Stimulated activated effector memory CD8-positive, alpha-beta T cell treated with anti-CD3 and anti-CD28 coated beads, Interleukin-12 subunit alpha, Interleukin-12 subunit beta, amount 100 ng/mL, for 72 hours (primary cell): ENCODE measurements at regions not wholly inside any gene's neighbourhood (a gene's known extent, or its start where the extent isn't known, plus 50 kb on each side); places are given as distances from the start of the nearest gene placed in this dataset.
"Not testable (repeated sequence)": the region's sequence is repeated elsewhere in the genome, so short reads cannot be mapped to it uniquely, and the experiment has no call there.

Source experiments
- ATAC-seq: fragments of 150-1000 bp; cut with Tn5 transposase; 2 replicates; pipeline ENCODE4 v1.10.0; 2021
- DNase-seq, 2 donors: peaks; one replicate each; pipeline ENCODE4 v3.0.0; 2021 to 2022; ENCODE audit warnings: low spot score in 2 of 2
- H3K27ac Mint-ChIP-seq: one replicate; pipeline ENCODE4 v1.8.0; 2022; ENCODE audit warnings: mild to moderate bottlenecking, mixed read lengths
- H3K36me3 Mint-ChIP-seq: one replicate; pipeline ENCODE4 v1.8.0; 2022; ENCODE audit warnings: mild to moderate bottlenecking, mixed read lengths
- H3K4me1 Mint-ChIP-seq: one replicate; pipeline ENCODE4 v1.8.0; 2022; ENCODE audit warnings: mixed read lengths
- H3K4me3 Mint-ChIP-seq: one replicate; pipeline ENCODE4 v1.8.0; 2022; ENCODE audit warnings: mild to moderate bottlenecking, mixed read lengths
- H3K9me3 Mint-ChIP-seq: one replicate; pipeline ENCODE4 v1.8.0; 2022; ENCODE audit warnings: mixed read lengths

DNA sequence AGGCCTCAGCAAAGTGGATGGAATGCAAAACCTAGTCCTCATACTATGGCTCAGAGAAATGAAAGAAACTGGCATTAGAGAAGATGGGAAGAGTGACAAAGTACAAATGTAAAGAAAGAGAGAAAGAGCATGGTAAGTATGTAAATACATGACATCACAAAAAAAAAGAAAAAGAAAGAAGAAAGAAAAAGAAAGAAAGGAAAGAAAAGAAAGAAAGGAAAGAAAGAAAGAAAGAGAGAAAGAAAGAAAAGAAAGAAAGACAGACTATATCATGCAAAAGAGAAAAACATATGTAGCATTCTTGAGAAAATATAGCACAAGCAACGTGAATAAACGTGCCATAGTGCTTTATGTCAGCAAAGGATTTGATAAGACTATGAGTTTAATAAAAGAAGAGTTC is 76.1 kb upstream of the CACHD1 start:
- no peaks in the 10 kb centered on the region for H3K9me3 Mint-ChIP-seq
- DNase-seq (no peak), ATAC-seq (no peak)
- H3K36me3 Mint-ChIP-seq = no peaks in the 10 kb centered on the region
- no peak overlapping the region for H3K27ac Mint-ChIP-seq
- no peaks in the 10 kb centered on the region for H3K4me1 Mint-ChIP-seq
- no peak overlapping the region for H3K4me3 Mint-ChIP-seq

DNA sequence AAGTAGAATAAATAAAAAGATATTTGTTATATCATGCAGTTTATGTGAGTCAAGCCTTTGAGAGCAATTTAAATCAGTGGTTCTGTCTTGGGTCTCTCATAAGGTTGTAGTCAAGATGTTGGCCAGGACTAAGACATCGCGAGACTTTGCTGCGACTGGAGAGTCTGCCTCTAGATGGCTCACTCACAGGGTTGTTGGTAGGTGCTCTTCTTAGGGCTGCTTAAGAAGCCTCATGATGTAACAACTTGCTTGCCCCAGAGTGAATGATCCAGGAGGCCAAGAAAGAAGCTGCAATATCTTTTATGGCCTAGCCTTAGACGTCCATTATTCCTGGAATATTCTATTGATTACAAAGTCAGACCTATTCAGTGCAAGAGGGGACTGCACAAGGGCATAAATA is 73.1 kb upstream of the CACHD1 start:
- Mint-ChIP-seq H3K9me3 (peaks cover 3% of the 10 kb centered on the region), H3K4me1 (no peaks in the 10 kb centered on the region), H3K4me3 (no peak overlapping the region), H3K36me3 (no peaks in the 10 kb centered on the region), H3K27ac (no peak overlapping the region)
- DNase-seq = no peak
- no peak for ATAC-seq

DNA sequence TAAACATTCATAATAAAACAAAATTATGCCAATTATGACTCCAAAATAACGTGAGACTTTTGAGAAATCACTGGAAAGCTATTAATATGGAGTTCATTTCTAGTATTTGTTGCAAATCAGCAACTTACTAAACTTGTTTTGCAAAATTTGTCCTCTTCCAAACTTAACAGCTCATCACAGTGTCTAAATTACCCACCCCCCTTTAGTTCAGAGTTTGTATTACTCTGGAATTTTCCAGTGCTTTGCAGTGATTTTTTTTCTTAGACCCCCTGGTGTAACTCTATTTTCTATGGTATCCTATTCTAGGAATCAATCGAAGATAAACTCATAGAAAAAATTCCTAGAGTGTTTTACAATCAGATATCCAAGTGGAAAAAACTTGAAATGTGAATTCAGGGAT is 72.4 kb upstream of the CACHD1 start:
- DNase-seq = no peak
- no peaks in the 10 kb centered on the region for H3K36me3 Mint-ChIP-seq
- no peak for ATAC-seq

DNA sequence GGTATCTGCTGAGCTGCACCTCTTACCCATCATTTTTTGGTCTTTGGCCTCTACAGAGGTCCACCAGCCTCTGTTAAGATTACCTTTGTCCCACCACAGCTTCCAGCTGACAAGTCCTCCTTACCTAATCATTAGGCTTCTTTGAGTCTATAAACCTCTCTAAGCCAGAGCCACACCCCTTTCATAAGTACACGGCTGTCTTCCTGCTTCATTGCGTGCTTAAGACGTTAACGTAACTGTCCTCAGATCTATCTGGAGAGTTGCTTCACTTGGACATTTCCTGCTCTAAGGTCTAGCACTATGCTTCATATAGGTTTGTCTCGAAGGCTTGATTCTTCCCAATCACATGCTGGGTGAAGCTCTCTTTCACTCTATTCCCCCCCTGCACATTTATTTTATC is 71.0 kb upstream of the CACHD1 start:
- DNase-seq (no peak), ATAC-seq (no peak)
- Mint-ChIP-seq H3K4me3 (no peak overlapping the region), H3K4me1 (no peaks in the 10 kb centered on the region), H3K36me3 (no peaks in the 10 kb centered on the region), H3K9me3 (peaks cover 3% of the 10 kb centered on the region), H3K27ac (no peak overlapping the region)

More for the DNA sequence above, 72.4 kb upstream of the CACHD1 start:
- Mint-ChIP-seq H3K9me3 (peaks cover 3% of the 10 kb centered on the region), H3K4me1 (no peaks in the 10 kb centered on the region), H3K4me3 (no peak overlapping the region), H3K27ac (no peak overlapping the region)

DNA sequence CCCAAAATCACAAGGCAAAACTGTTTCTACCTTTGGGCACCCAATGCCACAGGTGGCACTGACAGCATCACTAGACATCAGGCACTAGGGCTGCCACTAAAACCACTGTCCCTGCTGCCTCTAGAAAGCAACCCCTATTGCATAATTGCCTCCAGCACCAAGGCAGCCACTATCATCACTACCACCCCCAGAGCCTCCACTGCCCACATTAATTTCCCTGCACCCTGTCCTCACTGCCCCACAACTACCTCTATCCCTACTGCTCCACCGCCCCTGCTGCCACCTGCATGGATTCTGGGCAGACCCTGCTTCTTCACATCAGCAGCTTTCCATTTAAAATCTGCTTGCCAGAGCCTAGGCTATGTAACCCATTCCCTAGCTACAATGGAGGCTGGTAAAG is 68.6 kb upstream of the CACHD1 start:
- DNase-seq (no peak), ATAC-seq (no peak)
- Mint-ChIP-seq H3K4me3 (no peak overlapping the region), H3K9me3 (peaks cover 3% of the 10 kb centered on the region), H3K36me3 (no peaks in the 10 kb centered on the region), H3K27ac (no peak overlapping the region), H3K4me1 (no peaks in the 10 kb centered on the region)

DNA sequence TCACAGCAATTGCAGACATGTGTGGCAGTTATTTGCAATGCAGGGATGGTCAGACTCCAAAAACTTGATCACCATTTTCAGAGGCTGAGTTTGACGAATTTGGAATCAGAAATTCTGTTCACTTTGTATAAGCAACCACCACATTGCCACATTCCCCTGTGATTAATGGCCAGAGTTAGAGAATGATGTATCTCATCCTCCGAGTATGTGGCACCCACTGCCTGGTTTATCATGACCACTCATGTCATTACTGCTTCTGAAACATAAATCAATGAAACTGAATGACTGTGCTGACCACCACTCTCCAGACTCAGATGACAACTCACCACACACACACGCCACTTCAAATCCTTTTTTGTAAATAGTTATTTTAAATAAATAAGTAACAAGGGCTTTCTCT is 66.6 kb upstream of the CACHD1 start:
- no peak overlapping the region for H3K27ac Mint-ChIP-seq
- H3K4me3 Mint-ChIP-seq = no peak overlapping the region
- H3K9me3 Mint-ChIP-seq = peaks cover 3% of the 10 kb centered on the region
- no peaks in the 10 kb centered on the region for H3K4me1 Mint-ChIP-seq
- ATAC-seq = peak; percentile 64
- DNase-seq = no peak
- H3K36me3 Mint-ChIP-seq = no peaks in the 10 kb centered on the region

DNA sequence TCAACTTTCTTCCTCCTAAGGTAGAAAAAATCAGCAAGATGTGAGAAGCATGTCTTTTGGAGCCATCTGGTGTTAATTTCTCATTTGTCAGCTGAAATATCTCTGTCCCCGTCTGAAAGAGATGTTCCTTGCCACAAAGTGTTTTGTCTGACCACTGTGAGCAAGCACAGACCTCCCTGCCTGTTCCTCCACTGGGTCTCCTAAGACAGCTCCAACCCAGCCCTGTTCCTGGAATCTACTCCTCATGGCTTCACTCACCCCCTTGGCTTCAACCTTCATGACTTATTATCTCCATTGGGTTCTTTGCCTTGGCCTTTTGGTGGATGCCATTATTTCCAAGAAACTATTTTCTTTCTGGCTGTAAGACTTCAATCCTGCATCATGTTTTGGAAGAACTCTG is 65.7 kb upstream of the CACHD1 start:
- Mint-ChIP-seq H3K4me3 (no peak overlapping the region), H3K27ac (no peak overlapping the region), H3K4me1 (no peaks in the 10 kb centered on the region), H3K36me3 (no peaks in the 10 kb centered on the region), H3K9me3 (peaks cover 3% of the 10 kb centered on the region)
- DNase-seq (no peak), ATAC-seq (no peak)

DNA sequence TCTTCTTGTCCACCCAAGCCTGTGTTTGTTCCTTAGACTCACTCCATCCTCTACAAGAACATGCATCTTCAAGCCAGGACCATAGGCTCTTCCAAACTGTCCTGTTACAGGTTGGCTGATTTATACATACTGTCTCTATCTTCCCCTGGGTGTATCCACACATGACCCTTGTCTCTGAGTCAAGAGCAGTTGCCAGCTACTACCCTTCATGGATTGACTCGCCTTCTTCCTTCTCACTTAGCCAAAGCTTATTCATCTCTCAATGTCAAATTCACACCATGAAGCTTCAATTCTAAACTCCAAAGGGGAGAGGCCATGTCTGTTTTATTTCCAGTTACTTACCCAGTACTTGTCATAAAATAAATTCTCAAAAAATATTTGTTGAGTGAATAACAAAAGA is 64.1 kb upstream of the CACHD1 start:
- Mint-ChIP-seq H3K9me3 (no peaks in the 10 kb centered on the region), H3K4me3 (no peak overlapping the region), H3K4me1 (no peaks in the 10 kb centered on the region), H3K27ac (no peak overlapping the region), H3K36me3 (no peaks in the 10 kb centered on the region)
- DNase-seq (no peak), ATAC-seq (no peak)

DNA sequence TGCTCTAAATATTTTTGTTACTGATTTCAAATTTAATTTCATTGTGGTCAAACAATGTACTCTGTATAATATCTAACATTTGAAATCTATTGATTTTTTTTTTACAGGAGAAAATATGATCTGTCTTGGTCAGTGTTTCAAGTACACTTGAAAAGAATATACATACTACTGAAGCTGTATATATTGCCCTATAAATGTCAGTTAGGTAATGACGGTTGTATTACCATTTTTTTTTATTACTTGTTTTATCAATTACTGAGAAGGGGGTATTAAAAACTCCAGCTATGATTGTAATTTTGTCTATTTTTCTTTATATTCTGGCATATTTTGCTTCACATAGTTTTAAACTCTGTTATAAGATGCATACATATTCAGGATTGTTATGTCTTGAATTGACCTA is 59.7 kb upstream of the CACHD1 start:
- DNase-seq (no peak), ATAC-seq (no peak)
- Mint-ChIP-seq H3K27ac (no peak overlapping the region), H3K9me3 (peaks cover 4% of the 10 kb centered on the region), H3K4me3 (no peak overlapping the region), H3K4me1 (no peaks in the 10 kb centered on the region), H3K36me3 (no peaks in the 10 kb centered on the region)

DNA sequence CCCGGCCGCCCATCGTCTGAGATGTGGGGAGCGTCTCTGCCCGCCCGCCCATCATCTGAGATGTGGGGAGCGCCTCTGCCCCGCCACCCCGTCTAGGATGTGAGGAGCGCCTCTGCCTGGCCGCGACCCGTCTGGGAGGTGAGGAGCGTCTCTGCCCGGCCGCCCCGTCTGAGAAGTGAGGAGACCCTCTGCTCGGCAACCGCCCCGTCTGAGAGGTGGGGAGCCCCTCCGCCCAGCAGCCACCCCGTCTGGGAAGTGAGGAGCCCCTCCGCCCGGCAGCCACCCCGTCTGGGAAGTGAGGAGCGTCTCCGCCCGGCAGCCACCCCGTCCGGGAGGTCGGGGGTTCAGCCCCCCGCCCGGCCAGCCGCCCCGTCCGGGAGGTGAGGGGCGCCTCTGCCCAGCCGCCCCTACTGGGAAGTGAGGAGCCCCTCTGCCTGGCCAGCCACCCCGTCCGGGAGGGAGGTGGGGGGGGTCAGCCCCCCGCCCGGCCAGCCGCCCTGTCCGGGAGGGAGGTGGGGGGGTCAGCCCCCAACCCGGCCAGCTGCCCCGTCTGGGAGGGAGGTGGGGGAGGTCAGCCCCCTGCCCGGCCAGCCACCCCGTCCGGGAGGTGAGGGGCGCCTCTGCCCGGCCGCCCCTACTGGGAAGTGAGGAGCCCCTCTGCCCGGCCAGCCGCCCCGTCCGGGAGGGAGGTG is 54.9 kb upstream of the CACHD1 start:
- H3K9me3 Mint-ChIP-seq, ATAC-seq, H3K4me1 Mint-ChIP-seq, H3K36me3 Mint-ChIP-seq, DNase-seq, H3K27ac Mint-ChIP-seq, H3K4me3 Mint-ChIP-seq: not testable (repeated sequence)

DNA sequence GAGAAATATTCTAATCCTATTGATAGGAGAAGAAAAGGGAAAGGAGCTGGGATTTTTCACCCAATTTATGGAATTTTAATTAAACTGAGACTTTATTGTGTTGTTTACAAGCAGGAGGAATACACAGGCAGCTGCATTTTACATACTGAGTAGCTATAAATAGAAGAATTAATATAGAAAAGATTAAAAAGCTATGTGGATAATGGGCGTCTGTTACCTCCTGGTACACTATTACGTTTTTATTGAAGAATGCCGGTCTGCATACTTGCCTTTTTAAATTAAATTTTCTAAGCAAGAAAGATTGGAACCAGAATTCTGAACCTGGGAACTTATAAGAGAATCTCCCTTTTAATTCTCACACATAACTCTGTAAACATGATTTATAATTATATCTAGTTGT is 52.1 kb upstream of the CACHD1 start:
- no peak for ATAC-seq
- no peaks in the 10 kb centered on the region for H3K36me3 Mint-ChIP-seq
- no peaks in the 10 kb centered on the region for H3K9me3 Mint-ChIP-seq
- H3K27ac Mint-ChIP-seq = no peak overlapping the region
- no peaks in the 10 kb centered on the region for H3K4me1 Mint-ChIP-seq
- no peak for DNase-seq
- no peak overlapping the region for H3K4me3 Mint-ChIP-seq
